ENCODE measurements at regions not wholly inside any gene's neighbourhood (a gene's known extent, or its start where the extent isn't known, plus 50 kb on each side); places are given as distances from the start of the nearest gene placed in this dataset.

- Histone ChIP-seq H3K4me1 (ENCODE audit: insufficient read depth, low read length) (no peaks in the 10 kb centered on the region), H3K27me3 (ENCODE audit: insufficient read depth, low read length) (no peaks in the 10 kb centered on the region), H3K4me3 (ENCODE audit: low read length) (no peak overlapping the region), H3K9me3 (ENCODE audit: low read depth, low read length) (no peaks in the 10 kb centered on the region)
These were observed 350.3 kb downstream of the HRH4 start for GRCh38 chr18:24810561-24811305.

- Histone ChIP-seq H3K27me3 (ENCODE audit: insufficient read depth, low read length) (no peaks in the 10 kb centered on the region), H3K4me1 (ENCODE audit: insufficient read depth, low read length) (no peaks in the 10 kb centered on the region), H3K4me3 (ENCODE audit: low read length) (no peak overlapping the region), H3K9me3 (ENCODE audit: low read depth, low read length) (no peaks in the 10 kb centered on the region)
These were observed 351.7 kb downstream of the HRH4 start for GRCh38 chr18:24811950-24812681.

GRCh38 chr18:24814521-24814920, 354.1 kb downstream of the HRH4 start:
- H3K9me3 ChIP-seq (ENCODE audit: low read depth, low read length) = no peaks in the 10 kb centered on the region
- no peaks in the 10 kb centered on the region for H3K27me3 ChIP-seq (ENCODE audit: insufficient read depth, low read length)
- no peaks in the 10 kb centered on the region for H3K4me1 ChIP-seq (ENCODE audit: insufficient read depth, low read length)
- H3K4me3 ChIP-seq (ENCODE audit: low read length) = no peak overlapping the region

- Histone ChIP-seq H3K4me1 (ENCODE audit: insufficient read depth, low read length) (no peaks in the 10 kb centered on the region), H3K4me3 (ENCODE audit: low read length) (no peak overlapping the region), H3K27me3 (ENCODE audit: insufficient read depth, low read length) (no peaks in the 10 kb centered on the region), H3K9me3 (ENCODE audit: low read depth, low read length) (no peaks in the 10 kb centered on the region)
These were observed 356.7 kb downstream of the HRH4 start for GRCh38 chr18:24817150-24817549.

- no peaks in the 10 kb centered on the region for H3K27me3 ChIP-seq (ENCODE audit: insufficient read depth, low read length)
- H3K9me3 ChIP-seq (ENCODE audit: low read depth, low read length) = no peaks in the 10 kb centered on the region
- H3K4me3 ChIP-seq (ENCODE audit: low read length) = no peak overlapping the region
- H3K4me1 ChIP-seq (ENCODE audit: insufficient read depth, low read length) = no peaks in the 10 kb centered on the region
These were observed 357.3 kb downstream of the HRH4 start for GRCh38 chr18:24817587-24818371.

- no peaks in the 10 kb centered on the region for H3K4me1 ChIP-seq (ENCODE audit: insufficient read depth, low read length)
- no peaks in the 10 kb centered on the region for H3K27me3 ChIP-seq (ENCODE audit: insufficient read depth, low read length)
- H3K9me3 ChIP-seq (ENCODE audit: low read depth, low read length) = no peaks in the 10 kb centered on the region
- no peak overlapping the region for H3K4me3 ChIP-seq (ENCODE audit: low read length)
These were observed 358.0 kb downstream of the HRH4 start for GRCh38 chr18:24818441-24818840.

GRCh38 chr18:24819141-24819890, 358.9 kb downstream of the HRH4 start:
- Histone ChIP-seq H3K9me3 (ENCODE audit: low read depth, low read length) (no peaks in the 10 kb centered on the region), H3K4me1 (ENCODE audit: insufficient read depth, low read length) (no peaks in the 10 kb centered on the region), H3K4me3 (ENCODE audit: low read length) (no peak overlapping the region), H3K27me3 (ENCODE audit: insufficient read depth, low read length) (no peaks in the 10 kb centered on the region)

GRCh38 chr18:24825397-24825796, 365.0 kb downstream of the HRH4 start:
- H3K9me3 ChIP-seq (ENCODE audit: low read depth, low read length) = no peaks in the 10 kb centered on the region
- no peaks in the 10 kb centered on the region for H3K4me1 ChIP-seq (ENCODE audit: insufficient read depth, low read length)
- H3K27me3 ChIP-seq (ENCODE audit: insufficient read depth, low read length) = no peaks in the 10 kb centered on the region
- H3K4me3 ChIP-seq (ENCODE audit: low read length) = no peak overlapping the region

GRCh38 chr18:24826605-24827004, 366.2 kb downstream of the HRH4 start:
- Histone ChIP-seq H3K9me3 (ENCODE audit: low read depth, low read length) (no peaks in the 10 kb centered on the region), H3K4me3 (ENCODE audit: low read length) (no peak overlapping the region), H3K4me1 (ENCODE audit: insufficient read depth, low read length) (no peaks in the 10 kb centered on the region), H3K27me3 (ENCODE audit: insufficient read depth, low read length) (no peaks in the 10 kb centered on the region)

GRCh38 chr18:24827501-24827900, 367.1 kb downstream of the HRH4 start:
- Histone ChIP-seq H3K27me3 (ENCODE audit: insufficient read depth, low read length) (no peaks in the 10 kb centered on the region), H3K4me3 (ENCODE audit: low read length) (no peak overlapping the region), H3K4me1 (ENCODE audit: insufficient read depth, low read length) (no peaks in the 10 kb centered on the region), H3K9me3 (ENCODE audit: low read depth, low read length) (no peaks in the 10 kb centered on the region)

GRCh38 chr18:24831081-24831480, 370.6 kb downstream of the HRH4 start:
- H3K4me1 ChIP-seq (ENCODE audit: insufficient read depth, low read length) = no peaks in the 10 kb centered on the region

GRCh38 chr18:24831871-24832665, 371.6 kb downstream of the HRH4 start:
- Histone ChIP-seq H3K4me1 (ENCODE audit: insufficient read depth, low read length) (no peaks in the 10 kb centered on the region), H3K27me3 (ENCODE audit: insufficient read depth, low read length) (no peaks in the 10 kb centered on the region), H3K9me3 (ENCODE audit: low read depth, low read length) (no peaks in the 10 kb centered on the region), H3K4me3 (ENCODE audit: low read length) (no peak overlapping the region)

More at GRCh38 chr18:24831081-24831480, 370.6 kb downstream of the HRH4 start:
- Histone ChIP-seq H3K4me3 (ENCODE audit: low read length) (no peak overlapping the region), H3K9me3 (ENCODE audit: low read depth, low read length) (no peaks in the 10 kb centered on the region), H3K27me3 (ENCODE audit: insufficient read depth, low read length) (no peaks in the 10 kb centered on the region)

- H3K4me3 ChIP-seq (ENCODE audit: low read length) = no peak overlapping the region
- no peaks in the 10 kb centered on the region for H3K27me3 ChIP-seq (ENCODE audit: insufficient read depth, low read length)
- no peaks in the 10 kb centered on the region for H3K4me1 ChIP-seq (ENCODE audit: insufficient read depth, low read length)
- no peaks in the 10 kb centered on the region for H3K9me3 ChIP-seq (ENCODE audit: low read depth, low read length)
These were observed 375.3 kb downstream of the HRH4 start for GRCh38 chr18:24835751-24836150.

GRCh38 chr18:24837066-24837465, 376.6 kb downstream of the HRH4 start:
- no peaks in the 10 kb centered on the region for H3K27me3 ChIP-seq (ENCODE audit: insufficient read depth, low read length)
- no peaks in the 10 kb centered on the region for H3K9me3 ChIP-seq (ENCODE audit: low read depth, low read length)
- no peaks in the 10 kb centered on the region for H3K4me1 ChIP-seq (ENCODE audit: insufficient read depth, low read length)
- no peak overlapping the region for H3K4me3 ChIP-seq (ENCODE audit: low read length)

Measured in mononuclear cell (primary cell).